Eye (tissue), 1 donor: ENCODE measurements at regions not wholly inside any gene's neighbourhood (a gene's known extent, or its start where the extent isn't known, plus 50 kb on each side); places are given as distances from the start of the nearest gene placed in this dataset.

Source experiments
- DNase-seq: peaks from one replicate; pipeline ENCODE4 v3.0.0-alpha.2; 2015

GRCh38 chr12:38586789-38587188, 270.2 kb downstream of the ALG10B start:
- no peak for DNase-seq

- DNase-seq = no peak
Observed at GRCh38 chr12:38587594-38587993, 271.0 kb downstream of the ALG10B start.

- DNase-seq = no peak
Observed at GRCh38 chr12:38588624-38589305, 272.2 kb downstream of the ALG10B start.

GRCh38 chr12:38589306-38589632, 272.7 kb downstream of the ALG10B start:
- DNase-seq = no peak

GRCh38 chr12:38601949-38602348, 285.4 kb downstream of the ALG10B start:
- DNase-seq = peak; percentile 62
